GM12878 (cell line): ENCODE measurements at regions not wholly inside any gene's neighbourhood (a gene's known extent, or its start where the extent isn't known, plus 50 kb on each side); places are given as distances from the start of the nearest gene placed in this dataset.

Experiments
- ATAC-seq: fragments of 200-7000 bp; cut with Tn5 transposase; 3 replicates; pipeline ENCODE4 v1.9.1; 2020; ENCODE audit warnings: mild to moderate bottlenecking, moderate library complexity
- BruUV-seq: library from RNA; stranded (reverse); fragments of 400-500 nt; replicated peaks from 2 replicates; lab custom pipeline; 2021; lab: Mats Ljungman, UMichigan
- CTCF ChIA-PET: fragments of 300-600 bp; sonication (Branson Sonifier 250); formaldehyde crosslinking; extraction: SDS; loops from one replicate; lab custom pipeline; 2021; ENCODE audit warnings: inconsistent platforms; lab: Yijun Ruan, JAX
- POLR2A ChIA-PET: fragments of 350-600 bp; formaldehyde crosslinking; extraction: SDS; loops from one replicate; lab custom pipeline; 2021; ENCODE audit warnings: inconsistent platforms; lab: Charles Lee
- RAD21 ChIA-PET: fragments of 300-600 bp; sonication (Branson Sonifier 250); formaldehyde crosslinking; loops from one replicate; lab custom pipeline; 2023; ENCODE audit warnings: antibody characterized with exemption; ENCODE audit not compliant: unreplicated experiment; lab: Charles Lee
- SMC1A ChIA-PET: fragments of 300-600 bp; sonication (Branson Sonifier 250); formaldehyde crosslinking; loops from one replicate; lab custom pipeline; 2023; ENCODE audit not compliant: unreplicated experiment, uncharacterized antibody; lab: Charles Lee
- DNase-seq: peaks from one replicate; pipeline ENCODE4 v3.0.0-alpha.2; 2011; ENCODE audit warnings: low read depth, low spot score
- FAIRE-seq: peaks from 3 replicates; lab custom pipeline; 2011; peaks lifted over from hg19 to GRCh38; lab: Jason Lieb, UNC
- H2AFZ ChIP-seq: 2 replicates; pipeline ENCODE4 v1.6.0; 2011; ENCODE audit warnings: low read depth, low read length, control low read depth; ENCODE audit not compliant: control insufficient read depth
- H3K27ac ChIP-seq: 2 replicates; pipeline ENCODE4 v1.5.1; 2011; ENCODE audit warnings: control low read depth; ENCODE audit not compliant: control insufficient read depth, insufficient read depth
- H3K27me3 ChIP-seq, 2 experiments: replicated peaks in 1 of 2; 2 replicates each; pipeline versions ENCODE4 v1.6.0 to v1.6.1; 2011; ENCODE audit warnings: low read length in 1 of 2; ENCODE audit not compliant: control insufficient read depth in 2 of 2, insufficient read depth in 2 of 2
- H3K36me3 ChIP-seq, 2 experiments: 2 replicates each; pipeline ENCODE4 v1.5.1; 2011; ENCODE audit warnings: low read length in 1 of 2; ENCODE audit not compliant: control insufficient read depth in 2 of 2, insufficient read depth in 2 of 2
- H3K4me1 ChIP-seq: 2 replicates; pipeline ENCODE4 v1.6.1; 2011; ENCODE audit warnings: mild to moderate bottlenecking, low read length, moderate library complexity, mixed read lengths; ENCODE audit not compliant: control insufficient read depth, insufficient read depth
- H3K4me2 ChIP-seq: 2 replicates; pipeline ENCODE4 v1.6.0; 2011; ENCODE audit warnings: control low read depth; ENCODE audit not compliant: control insufficient read depth, insufficient read depth
- H3K4me3 ChIP-seq: fragments of 200-600 bp; sonication (generic); 2 replicates; pipeline ENCODE4 v1.5.1; 2016
- H3K79me2 ChIP-seq: 2 replicates; pipeline ENCODE4 v1.6.0; 2011; ENCODE audit warnings: low read length; ENCODE audit not compliant: control insufficient read depth, insufficient read depth
- H3K9ac ChIP-seq: 2 replicates; pipeline ENCODE4 v1.8.0; 2011; ENCODE audit warnings: low read length, control low read depth, mixed read lengths; ENCODE audit not compliant: control insufficient read depth, insufficient read depth
- H3K9me3 ChIP-seq: replicated peaks from 3 replicates; pipeline ENCODE4 v1.5.1; 2011; ENCODE audit warnings: mild to moderate bottlenecking, low read length; ENCODE audit not compliant: control insufficient read depth, insufficient read depth
- H4K20me1 ChIP-seq: 2 replicates; pipeline ENCODE4 v1.6.0; 2011; ENCODE audit not compliant: control insufficient read depth, insufficient read depth
- CHD4 ChIP-seq: fragments of 200-600 bp; sonication (generic); IDR thresholded peaks from 2 replicates; pipeline ENCODE4 v1.6.1; 2016; ENCODE audit warnings: mild to moderate bottlenecking
- GATAD2B ChIP-seq: fragments of 450-650 bp; conservative IDR thresholded peaks from 2 replicates; pipeline ENCODE4 v1.6.1; 2017; ENCODE audit warnings: low read depth, mild to moderate bottlenecking, moderate library complexity
- HDAC6 ChIP-seq: fragments of 200-600 bp; sonication (generic); IDR thresholded peaks from one replicate; pipeline ENCODE4 v1.8.0; 2017; ENCODE audit warnings: antibody characterized with exemption; ENCODE audit not compliant: unreplicated experiment
- TARDBP ChIP-seq: IDR thresholded peaks from 2 replicates; pipeline ENCODE4 v1.6.1; 2016; ENCODE audit warnings: borderline replicate concordance
- WGBS: methylation state at CpG from one replicate; pipeline ENCODE4 v1.1.6; 2016; ENCODE audit warnings: low lambda C conversion rate; ENCODE audit not compliant: insufficient replicate concordance, insufficient coverage; ENCODE audit errors: missing lambda C conversion rate; 5-methylcytosine and 5-hydroxymethylcytosine counted together
- in situ Hi-C: fragments of 300-500 bp; cut with MboI; formaldehyde crosslinking; loops from 9 replicates; pipeline ENCODE4 v1.14.3; 2018; ENCODE audit warnings: mixed read lengths
- intact Hi-C: fragments of 100-400 bp; cut with micrococcal nuclease; formaldehyde crosslinking; loops from one replicate; pipeline ENCODE4 v1.14.2; 2022; ENCODE audit not compliant: unreplicated experiment
- TF ChIP-seq, protein P1 (sequence below): IDR thresholded peaks from 2 replicates; pipeline ENCODE4 v1.6.1; 2011; ENCODE audit warnings: low read depth, mild to moderate bottlenecking, low read length, moderate library complexity, borderline replicate concordance; ENCODE audit errors: extremely low read depth

DNA sequence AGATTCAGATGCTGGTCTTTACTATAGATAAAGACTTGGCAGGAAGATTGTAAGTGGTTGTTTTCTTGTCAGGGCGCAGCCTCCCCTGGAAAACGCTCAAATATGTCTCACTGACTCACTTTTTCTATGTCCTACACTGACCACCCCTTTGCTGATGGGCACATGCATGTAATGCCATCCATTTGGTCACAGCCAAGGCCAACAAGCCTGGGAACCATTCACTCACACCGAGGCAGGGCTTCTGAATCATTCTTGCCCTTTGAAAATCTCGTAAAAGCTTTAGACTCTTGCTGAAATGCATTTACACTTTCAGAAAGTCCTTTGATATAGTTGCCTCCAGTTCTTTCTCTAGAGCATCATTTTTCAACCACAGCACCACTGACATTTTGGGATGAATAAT, 249.4 kb downstream of the ACTL7B start:
- Histone ChIP-seq H2AFZ (no peak overlapping the region), H3K9me3 (no peaks in the 10 kb centered on the region), H4K20me1 (no peaks in the 10 kb centered on the region), H3K79me2 (no peaks in the 10 kb centered on the region), H3K9ac (no peak overlapping the region), H3K4me3 (no peak overlapping the region), H3K4me1 (no peaks in the 10 kb centered on the region), H3K27me3 (no peaks in the 10 kb centered on the region), H3K4me2 (no peak overlapping the region), H3K27ac (no peak overlapping the region), H3K36me3 (no peaks in the 10 kb centered on the region)
- 6% methylated on average over 4 of the region's 4 CpGs for WGBS
- no TSS peak for BruUV-seq
- no peak for TF ChIP-seq TARDBP
- ChIA-PET CTCF (no interaction called here), POLR2A (no interaction called here), SMC1A (interaction anchor here (0.9 kb wide), 1 partner anchor 37 kb away, joined by 3 read pairs; no protein-coding TSS in a partner anchor), RAD21 (no interaction called here)
- DNase-seq (no peak), ATAC-seq (no peak), FAIRE-seq (no peak)
- intact Hi-C loops = no loop called here
- in situ Hi-C loops = no loop called here

DNA sequence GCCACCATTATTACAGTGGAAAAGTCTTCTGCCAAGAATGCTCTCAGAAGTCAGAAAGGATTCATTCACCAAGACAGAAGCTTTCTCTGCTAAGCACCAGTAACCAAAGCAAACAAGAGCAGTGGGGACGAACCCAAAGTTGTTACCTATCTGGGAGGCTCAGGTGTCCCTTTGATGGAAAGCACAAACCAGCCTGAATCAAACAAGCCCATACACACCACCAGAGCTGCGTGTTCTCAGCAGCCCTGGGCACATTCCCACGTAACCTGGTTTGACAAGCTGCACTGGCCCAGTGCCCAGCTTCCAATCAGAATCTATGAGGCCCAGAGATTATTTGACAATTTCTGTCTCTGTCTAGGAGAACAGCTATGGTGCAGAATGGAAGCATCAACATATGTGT, 252.6 kb downstream of the ACTL7B start:
- H3K9ac ChIP-seq = no peak overlapping the region
- no TSS peak for BruUV-seq
- H3K4me2 ChIP-seq = no peak overlapping the region
- no peaks in the 10 kb centered on the region for H4K20me1 ChIP-seq
- no peak for ATAC-seq
- CTCF ChIA-PET = no interaction called here
- TF ChIP-seq HDAC6 = no peak
- TF ChIP-seq GATAD2B = no peak
- TF ChIP-seq, protein P1, sequence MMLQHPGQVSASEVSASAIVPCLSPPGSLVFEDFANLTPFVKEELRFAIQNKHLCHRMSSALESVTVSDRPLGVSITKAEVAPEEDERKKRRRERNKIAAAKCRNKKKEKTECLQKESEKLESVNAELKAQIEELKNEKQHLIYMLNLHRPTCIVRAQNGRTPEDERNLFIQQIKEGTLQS = no peak
- no peak for TF ChIP-seq CHD4
- TF ChIP-seq, all 136 proteins: peak for 0
- ChIA-PET SMC1A (no interaction called here), POLR2A (no interaction called here), RAD21 (no interaction called here)
- intact Hi-C loops (no loop called here), in situ Hi-C loops (no loop called here)
- Histone ChIP-seq H3K4me1 (no peaks in the 10 kb centered on the region), H3K79me2 (no peaks in the 10 kb centered on the region), H3K4me3 (no peak overlapping the region), H3K9me3 (no peaks in the 10 kb centered on the region), H3K27me3 (0 out of 4 replicates have a peak, but pooled peaks cover 0 to under 1% of the 10 kb centered on the region in 2 experiments), H2AFZ (no peak overlapping the region), H3K36me3 (no peaks in the 10 kb centered on the region), H3K27ac (no peak overlapping the region)
- DNase-seq (no peak), FAIRE-seq (no peak)
- WGBS = 0% methylated on average over 3 of the region's 3 CpGs
